HG03439 (cell line): ENCODE measurements at regions not wholly inside any gene's neighbourhood (a gene's known extent, or its start where the extent isn't known, plus 50 kb on each side); places are given as distances from the start of the nearest gene placed in this dataset.

Source experiments
- ATAC-seq: cut with Tn5 transposase; IDR thresholded peaks from one replicate; pipeline ENCODE4 v1.9.1; 2021; ENCODE audit warnings: mild to moderate bottlenecking, moderate library complexity; ENCODE audit not compliant: unreplicated experiment

- no peak for ATAC-seq
Observed at GRCh38 chr7:131235489-131236317, 92.0 kb upstream of the MKLN1 start.

- ATAC-seq = no peak
Observed at GRCh38 chr7:131236318-131236672, 91.4 kb upstream of the MKLN1 start.

- no peak for ATAC-seq
Observed at GRCh38 chr7:131238347-131238931, 89.2 kb upstream of the MKLN1 start.

GRCh38 chr7:131241386-131241785, 86.3 kb upstream of the MKLN1 start:
- ATAC-seq = no peak

- ATAC-seq = no peak
Observed at GRCh38 chr7:131242123-131242650, 85.5 kb upstream of the MKLN1 start.

- ATAC-seq = no peak
Observed at GRCh38 chr7:131244259-131244852, 83.3 kb upstream of the MKLN1 start.

GRCh38 chr7:131249003-131249402, 78.7 kb upstream of the MKLN1 start:
- ATAC-seq = no peak

- no peak for ATAC-seq
Observed at GRCh38 chr7:131249483-131249882, 78.2 kb upstream of the MKLN1 start.

GRCh38 chr7:131250331-131250730, 77.3 kb upstream of the MKLN1 start:
- no peak for ATAC-seq

GRCh38 chr7:131251371-131251770, 76.3 kb upstream of the MKLN1 start:
- no peak for ATAC-seq

GRCh38 chr7:131252976-131253375, 74.7 kb upstream of the MKLN1 start:
- no peak for ATAC-seq

GRCh38 chr7:131254211-131254610, 73.5 kb upstream of the MKLN1 start:
- ATAC-seq = no peak

GRCh38 chr7:131255242-131255641, 72.4 kb upstream of the MKLN1 start:
- no peak for ATAC-seq

- ATAC-seq = no peak
Observed at GRCh38 chr7:131261476-131261994, 66.1 kb upstream of the MKLN1 start.

GRCh38 chr7:131265227-131265626, 62.4 kb upstream of the MKLN1 start:
- ATAC-seq = no peak

- no peak for ATAC-seq
Observed at GRCh38 chr7:131267631-131268030, 60.0 kb upstream of the MKLN1 start.

GRCh38 chr7:131268906-131269305, 58.8 kb upstream of the MKLN1 start:
- ATAC-seq = no peak

GRCh38 chr7:131272086-131272485, 55.6 kb upstream of the MKLN1 start:
- no peak for ATAC-seq

GRCh38 chr7:131274986-131275385, 52.7 kb upstream of the MKLN1 start:
- no peak for ATAC-seq

GRCh38 chr7:131276190-131276589, 51.5 kb upstream of the MKLN1 start:
- ATAC-seq = no peak

- ATAC-seq = no peak
Observed at GRCh38 chr7:131276748-131277147, 50.9 kb upstream of the MKLN1 start.
